T-cell (primary cell): ENCODE measurements at regions not wholly inside any gene's neighbourhood (a gene's known extent, or its start where the extent isn't known, plus 50 kb on each side); places are given as distances from the start of the nearest gene placed in this dataset.

Experiments used
- ATAC-seq, 4 experiments: fragments of 200-7000 bp in 3 of 4; fragments of 150-1000 bp in 1 of 4; cut with Tn5 transposase; replicated peaks in 1 of 4; 1 replicate in 3 of 4; 2 replicates in 1 of 4; pipeline ENCODE4 v1.10.0; 2021; ENCODE audit warnings: moderate library complexity in 3 of 4, mild to moderate bottlenecking in 2 of 4, moderate number of reproducible peaks in 1 of 4
- CTCF ChIA-PET, 2 donors: fragments of 300-600 bp; sonication (Branson Sonifier 250); formaldehyde crosslinking; loops; one replicate each; lab custom pipeline; 2022; ENCODE audit warnings: antibody characterized with exemption in 2 of 2; lab: Charles Lee
- POLR2A ChIA-PET, 2 donors: fragments of 300-600 bp; sonication (Branson Sonifier 250); formaldehyde crosslinking; loops; one replicate each; lab custom pipeline; 2022; ENCODE audit warnings: antibody characterized with exemption in 2 of 2; lab: Charles Lee
- DNase-seq, 35 experiments: peaks; one replicate each; pipeline versions ENCODE4 v3.0.0 to v3.0.0-alpha.2; 2013 to 2023
- H3K27ac ChIP-seq: one replicate; pipeline ENCODE4 v1.5.1; 2013; ENCODE audit warnings: low read length
- H3K27me3 ChIP-seq, 2 experiments: replicated peaks in 1 of 2; 1 replicate in 1 of 2; 2 replicates in 1 of 2; pipeline versions ENCODE4 v1.6.1 to v1.7.0; 2013; ENCODE audit warnings: low read length in 1 of 2, mixed read lengths in 1 of 2; ENCODE audit not compliant: control insufficient read depth in 2 of 2, insufficient read depth in 2 of 2; ENCODE audit errors: extremely low read depth in 1 of 2
- H3K36me3 ChIP-seq, 2 donors: 1 replicate in 1 of 2; 2 replicates in 1 of 2; pipeline versions ENCODE4 v1.6.1 to v1.7.0; 2013; ENCODE audit warnings: low read length in 1 of 2; ENCODE audit not compliant: control insufficient read depth in 2 of 2, insufficient read depth in 1 of 2; ENCODE audit errors: extremely low read depth in 1 of 2
- H3K4me1 ChIP-seq, 2 experiments: 1 replicate in 1 of 2; 2 replicates in 1 of 2; pipeline versions ENCODE4 v1.6.1 to v1.7.0; 2013; ENCODE audit warnings: low read length in 2 of 2, mixed read lengths in 1 of 2; ENCODE audit not compliant: insufficient read depth in 2 of 2, control insufficient read depth in 1 of 2; ENCODE audit errors: extremely low read depth in 1 of 2
- H3K4me3 ChIP-seq, 2 donors: 1 replicate in 1 of 2; 2 replicates in 1 of 2; pipeline versions ENCODE4 v1.5.1 to v1.7.0; 2013; ENCODE audit warnings: mild to moderate bottlenecking in 2 of 2, low read length in 1 of 2, moderate library complexity in 1 of 2; ENCODE audit not compliant: control insufficient read depth in 1 of 2; ENCODE audit errors: extremely low read depth in 1 of 2
- H3K9me3 ChIP-seq: 2 replicates; pipeline ENCODE4 v1.7.0; 2013
- H3K27ac Mint-ChIP-seq, 2 donors: one replicate each; pipeline ENCODE4 v1.8.0; 2020 to 2021; ENCODE audit warnings: mild to moderate bottlenecking in 2 of 2, mixed read lengths in 2 of 2
- H3K27me3 Mint-ChIP-seq, 2 donors: one replicate each; pipeline ENCODE4 v1.8.0; 2021 to 2022; ENCODE audit warnings: mixed read lengths in 2 of 2
- H3K36me3 Mint-ChIP-seq: one replicate; pipeline ENCODE4 v1.8.0; 2021; ENCODE audit warnings: mixed read lengths
- H3K4me1 Mint-ChIP-seq, 3 donors: one replicate each; pipeline ENCODE4 v1.8.0; 2020 to 2022; ENCODE audit warnings: mixed read lengths in 3 of 3, mild to moderate bottlenecking in 1 of 3
- H3K4me3 Mint-ChIP-seq, 3 donors: one replicate each; pipeline ENCODE4 v1.8.0; 2020 to 2022; ENCODE audit warnings: mild to moderate bottlenecking in 3 of 3, mixed read lengths in 3 of 3, moderate library complexity in 3 of 3
- H3K9me3 Mint-ChIP-seq, 3 donors: one replicate each; pipeline ENCODE4 v1.8.0; 2020 to 2022; ENCODE audit warnings: mixed read lengths in 3 of 3
- WGBS: methylation state at CpG from one replicate; pipeline ENCODE4 v1.1.5; 2013; ENCODE audit warnings: missing lambda C conversion rate; ENCODE audit not compliant: insufficient coverage; 5-methylcytosine and 5-hydroxymethylcytosine counted together

DNA sequence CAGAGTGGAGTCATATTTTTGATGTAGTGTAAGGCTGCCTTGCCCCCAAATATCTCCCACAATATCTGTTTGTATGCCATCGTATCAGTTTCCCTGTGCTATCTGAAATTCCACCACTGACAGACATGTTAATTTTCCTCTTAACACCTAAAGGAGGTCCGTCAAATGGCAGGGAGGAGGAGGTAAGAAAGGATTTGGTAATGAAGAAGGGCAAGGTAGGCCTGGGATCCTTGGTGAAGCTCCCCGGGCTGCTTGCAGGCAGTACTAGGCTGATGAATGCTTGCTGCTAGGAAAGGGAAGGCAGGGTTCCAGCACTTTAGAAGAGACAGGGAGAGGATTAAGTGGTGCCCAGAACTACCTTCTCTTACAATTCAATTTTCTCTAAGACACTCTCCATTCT, 402.4 kb upstream of the ZP4 start:
- no peaks in the 10 kb centered on the region for H3K4me1 Mint-ChIP-seq
- H3K27ac ChIP-seq: no peak overlapping the region
- peaks cover 1 to 7% (median 4%) of the 10 kb centered on the region in 3 donors for H3K9me3 Mint-ChIP-seq
- H3K4me1 ChIP-seq: no peaks in the 10 kb centered on the region
- POLR2A ChIA-PET: no interaction called here
- no peak for DNase-seq
- H3K4me3 Mint-ChIP-seq: no peak overlapping the region
- H3K4me3 ChIP-seq: no peak overlapping the region
- no peaks in the 10 kb centered on the region for H3K36me3 ChIP-seq
- H3K27ac Mint-ChIP-seq: no peak overlapping the region
- H3K27me3 ChIP-seq: no peaks in the 10 kb centered on the region
- CTCF ChIA-PET: no interaction called here
- no CpG with 5 or more reads among the region's 3 CpGs for WGBS
- H3K9me3 ChIP-seq: no peaks in the 10 kb centered on the region
- ATAC-seq: no peak
- no peaks in the 10 kb centered on the region for H3K36me3 Mint-ChIP-seq
- no peaks in the 10 kb centered on the region for H3K27me3 Mint-ChIP-seq

DNA sequence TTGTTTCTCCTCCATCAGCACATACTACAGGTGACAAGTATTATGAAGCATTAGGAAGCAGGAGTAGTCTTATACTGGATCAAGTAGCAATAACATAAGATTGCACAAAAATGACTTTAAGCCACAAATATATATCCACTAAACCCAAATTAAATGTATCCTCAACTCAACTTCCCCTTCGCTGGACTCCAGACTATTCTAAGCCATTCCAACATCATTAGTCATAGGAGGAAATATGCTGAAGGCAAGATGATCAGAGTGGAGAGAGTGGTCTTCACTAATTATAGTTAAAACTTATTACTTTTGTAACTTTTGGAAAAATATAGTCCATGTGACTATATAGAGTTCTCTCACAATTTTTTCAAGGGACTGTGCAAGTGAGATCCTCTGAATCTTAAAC, 390.7 kb upstream of the ZP4 start:
- no peaks in the 10 kb centered on the region for H3K9me3 ChIP-seq
- no CpG with 5 or more reads among the region's 1 CpG for WGBS
- Mint-ChIP-seq H3K27ac (no peak overlapping the region), H3K4me1 (no peaks in the 10 kb centered on the region), H3K27me3 (no peaks in the 10 kb centered on the region), H3K4me3 (no peak overlapping the region), H3K36me3 (no peaks in the 10 kb centered on the region), H3K9me3 (peaks cover 2 to 22% (median 11%) of the 10 kb centered on the region in 3 donors)
- no peaks in the 10 kb centered on the region for H3K36me3 ChIP-seq
- CTCF ChIA-PET: no interaction called here
- no peaks in the 10 kb centered on the region for H3K4me1 ChIP-seq
- H3K27ac ChIP-seq: no peak overlapping the region
- no peak overlapping the region for H3K4me3 ChIP-seq
- ATAC-seq (no peak), DNase-seq (no peak)
- H3K27me3 ChIP-seq: no peaks in the 10 kb centered on the region
- POLR2A ChIA-PET: no interaction called here

DNA sequence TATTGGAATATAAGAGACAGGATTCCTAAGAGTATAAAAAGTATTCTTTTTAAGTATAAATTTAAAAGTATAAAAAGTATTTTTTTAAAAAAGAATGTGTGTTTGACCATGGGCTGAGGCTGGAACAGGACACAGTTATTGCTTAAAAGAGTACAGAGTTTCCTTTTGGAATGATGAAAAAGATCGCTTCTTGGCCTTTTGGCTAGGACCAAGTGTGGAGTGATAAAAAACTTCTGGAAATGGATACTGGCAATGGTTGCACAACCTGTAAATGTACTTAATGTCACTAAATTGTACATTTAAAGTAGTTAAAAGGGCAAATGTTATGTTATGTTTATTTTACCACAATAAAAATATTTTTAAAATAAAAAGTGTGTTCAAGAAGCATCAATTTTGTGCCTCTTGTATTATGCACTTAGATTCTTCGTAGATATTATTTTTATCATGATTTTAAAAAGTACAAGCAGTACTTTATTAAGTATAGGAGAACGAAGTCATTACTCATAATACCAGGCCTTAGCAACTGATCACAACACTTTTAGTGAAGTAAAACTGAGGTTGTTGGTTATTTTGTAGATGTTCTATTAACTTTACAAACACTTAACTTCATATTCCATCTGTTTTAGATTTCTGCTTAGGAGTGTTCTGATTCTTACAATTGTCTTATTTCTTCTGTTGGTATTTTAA, 389.1 kb upstream of the ZP4 start:
- Histone ChIP-seq H3K27me3 (no peaks in the 10 kb centered on the region), H3K36me3 (no peaks in the 10 kb centered on the region), H3K4me1 (no peaks in the 10 kb centered on the region), H3K4me3 (no peak overlapping the region), H3K9me3 (no peaks in the 10 kb centered on the region), H3K27ac (no peak overlapping the region)
- DNase-seq (no peak), ATAC-seq (no peak)
- Mint-ChIP-seq H3K9me3 (peaks cover 8 to 32% (median 18%) of the 10 kb centered on the region in 3 donors), H3K36me3 (no peaks in the 10 kb centered on the region), H3K4me1 (no peaks in the 10 kb centered on the region), H3K27me3 (no peaks in the 10 kb centered on the region), H3K4me3 (no peak overlapping the region), H3K27ac (no peak overlapping the region)
- CTCF ChIA-PET: no interaction called here
- 100% methylated on average over 1 of the region's 3 CpGs for WGBS
- POLR2A ChIA-PET: no interaction called here

DNA sequence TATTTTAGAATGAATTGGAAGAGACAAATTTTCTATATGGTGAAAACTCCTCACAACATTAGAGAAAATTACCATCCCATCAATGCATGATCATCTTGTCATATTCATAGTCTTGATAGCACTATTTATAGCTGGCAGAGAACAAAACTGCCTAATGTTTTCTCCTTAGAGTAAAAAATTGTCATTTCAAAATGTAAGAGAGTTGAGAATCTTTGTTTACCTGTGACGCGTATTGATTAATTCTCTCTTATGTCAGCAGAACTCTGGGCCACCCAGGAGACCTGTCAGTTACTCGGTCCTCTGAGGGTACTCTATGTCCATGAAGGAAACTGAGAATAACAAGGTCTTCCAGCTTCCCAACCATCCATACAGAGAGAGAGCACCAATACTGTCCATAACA, 381.4 kb upstream of the ZP4 start:
- H3K36me3 Mint-ChIP-seq: no peaks in the 10 kb centered on the region
- Histone ChIP-seq H3K4me1 (no peaks in the 10 kb centered on the region), H3K27me3 (no peaks in the 10 kb centered on the region), H3K36me3 (no peaks in the 10 kb centered on the region), H3K4me3 (no peak overlapping the region), H3K9me3 (no peaks in the 10 kb centered on the region), H3K27ac (no peak overlapping the region)
- no CpG with 5 or more reads among the region's 3 CpGs for WGBS
- ChIA-PET POLR2A (no interaction called here), CTCF (no interaction called here)
- H3K27me3 Mint-ChIP-seq: no peaks in the 10 kb centered on the region
- peaks cover 11 to 28% (median 14%) of the 10 kb centered on the region in 3 donors for H3K9me3 Mint-ChIP-seq
- ATAC-seq (no peak), DNase-seq (no peak)
- H3K4me3 Mint-ChIP-seq: no peak overlapping the region
- no peaks in the 10 kb centered on the region for H3K4me1 Mint-ChIP-seq
- H3K27ac Mint-ChIP-seq: no peak overlapping the region

DNA sequence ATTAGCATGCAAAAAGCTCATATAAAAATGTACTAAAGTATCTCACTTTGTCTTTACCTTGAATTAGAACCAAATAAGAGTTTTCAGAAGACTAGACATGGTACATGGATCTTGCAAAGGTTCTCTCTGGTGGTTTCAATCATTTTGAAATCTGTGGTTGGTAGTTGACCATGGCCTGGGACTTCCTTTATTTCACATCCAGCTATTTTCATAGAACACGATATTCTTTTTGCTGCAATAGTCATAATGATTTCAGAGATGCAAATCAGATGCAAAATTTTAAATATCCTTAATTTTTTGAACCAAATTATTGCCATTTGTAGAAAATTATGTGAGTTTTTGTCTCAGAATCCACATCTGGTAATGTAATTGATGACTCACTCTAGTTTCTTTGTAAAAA, 375.1 kb upstream of the ZP4 start:
- Histone ChIP-seq H3K4me1 (no peaks in the 10 kb centered on the region), H3K4me3 (no peak overlapping the region), H3K9me3 (no peaks in the 10 kb centered on the region), H3K27ac (no peak overlapping the region), H3K36me3 (no peaks in the 10 kb centered on the region), H3K27me3 (no peaks in the 10 kb centered on the region)
- ChIA-PET CTCF (no interaction called here), POLR2A (interaction anchor here in 1 of 2 donors (0.6 kb wide), 1 partner anchor 59 kb away, joined by 3 read pairs; no protein-coding TSS in a partner anchor)
- WGBS: no CpG with 5 or more reads among the region's 1 CpG
- Mint-ChIP-seq H3K9me3 (peaks cover 5 to 17% (median 7%) of the 10 kb centered on the region in 3 donors), H3K4me3 (no peak overlapping the region), H3K36me3 (no peaks in the 10 kb centered on the region), H3K27me3 (no peaks in the 10 kb centered on the region), H3K4me1 (no peaks in the 10 kb centered on the region), H3K27ac (no peak overlapping the region)
- ATAC-seq (no peak), DNase-seq (no peak)

DNA sequence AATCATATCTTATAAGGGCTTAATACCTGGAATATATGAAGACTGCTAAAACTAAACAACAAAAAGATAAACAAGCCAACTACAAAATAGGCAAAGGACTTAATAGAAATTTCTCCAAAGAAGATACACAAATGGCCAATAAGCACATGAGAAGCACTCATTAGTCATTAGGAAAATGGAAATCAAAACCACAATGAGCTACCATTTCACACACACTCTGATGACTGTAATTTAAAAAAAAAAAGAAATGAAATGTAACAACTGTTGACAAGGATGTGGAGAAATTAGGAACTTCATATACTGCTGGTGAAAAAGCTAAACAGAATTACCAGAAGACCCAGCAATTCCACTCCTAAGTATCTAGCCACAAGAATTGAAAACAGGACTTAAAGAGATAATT, 374.2 kb upstream of the ZP4 start:
- no peaks in the 10 kb centered on the region for H3K27me3 ChIP-seq
- ATAC-seq (no peak), DNase-seq (no peak)
- no peak overlapping the region for H3K27ac Mint-ChIP-seq
- no peaks in the 10 kb centered on the region for H3K36me3 Mint-ChIP-seq
- H3K27me3 Mint-ChIP-seq: no peaks in the 10 kb centered on the region
- no peak overlapping the region for H3K27ac ChIP-seq
- H3K9me3 ChIP-seq: no peaks in the 10 kb centered on the region
- H3K4me3 ChIP-seq: no peak overlapping the region
- ChIA-PET CTCF (interaction anchor here in 1 of 2 donors (0.6 to 0.7 kb wide), 2 partner anchors 13 to 514 kb away, joined by 3 read pairs; no protein-coding TSS in a partner anchor), POLR2A (no interaction called here)
- H3K4me3 Mint-ChIP-seq: no peak overlapping the region
- H3K9me3 Mint-ChIP-seq: peaks cover 5 to 17% (median 7%) of the 10 kb centered on the region in 3 donors
- no peaks in the 10 kb centered on the region for H3K4me1 ChIP-seq
- no peaks in the 10 kb centered on the region for H3K4me1 Mint-ChIP-seq
- H3K36me3 ChIP-seq: no peaks in the 10 kb centered on the region

DNA sequence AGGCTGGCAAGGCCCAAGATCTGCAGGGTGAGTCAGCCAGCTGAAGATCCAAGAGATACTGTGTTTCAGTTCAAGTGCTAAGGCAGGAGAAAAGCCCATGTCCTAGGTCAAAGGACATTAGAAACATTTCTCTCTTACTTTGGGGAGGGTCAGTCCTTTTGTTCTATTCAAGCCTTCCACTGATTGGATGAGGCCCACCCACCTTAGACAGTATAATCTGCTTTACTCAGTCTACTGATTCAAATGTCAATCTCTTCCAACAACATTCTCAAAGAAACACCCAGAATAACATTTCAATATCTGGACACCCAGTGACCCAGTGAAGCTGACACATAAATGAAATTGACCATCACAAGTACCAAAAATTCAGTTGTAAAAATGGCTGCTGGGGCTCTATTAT, 367.8 kb upstream of the ZP4 start:
- Mint-ChIP-seq H3K27me3 (no peaks in the 10 kb centered on the region), H3K36me3 (no peaks in the 10 kb centered on the region), H3K4me1 (no peaks in the 10 kb centered on the region), H3K9me3 (peaks cover 0 to 5% (median 0%) of the 10 kb centered on the region in 3 donors), H3K4me3 (no peak overlapping the region), H3K27ac (no peak overlapping the region)
- H3K4me3 ChIP-seq: no peak overlapping the region
- no peaks in the 10 kb centered on the region for H3K9me3 ChIP-seq
- CTCF ChIA-PET: no interaction called here
- H3K36me3 ChIP-seq: no peaks in the 10 kb centered on the region
- no peak overlapping the region for H3K27ac ChIP-seq
- POLR2A ChIA-PET: no interaction called here
- no peaks in the 10 kb centered on the region for H3K4me1 ChIP-seq
- no peaks in the 10 kb centered on the region for H3K27me3 ChIP-seq
- no peak for ATAC-seq
- no peak for DNase-seq
